IMR-90 (cell line): ENCODE measurements at regions not wholly inside any gene's neighbourhood (a gene's known extent, or its start where the extent isn't known, plus 50 kb on each side); places are given as distances from the start of the nearest gene placed in this dataset.

Experiments
- MAZ ChIP-seq: IDR thresholded peaks from 2 replicates; pipeline ENCODE4 v1.6.1; 2012; ENCODE audit warnings: low read depth, mild to moderate bottlenecking, low read length, improper control_type of control experiment, moderate library complexity, borderline replicate concordance
- NFE2L2 ChIP-seq: fragments of 150-350 bp; IDR thresholded peaks from 2 replicates; pipeline ENCODE4 v1.6.1; 2016; ENCODE audit warnings: low read depth, mild to moderate bottlenecking, low read length
- POLR2A ChIP-seq: IDR thresholded peaks from 2 replicates; pipeline ENCODE4 v1.6.1; 2012; ENCODE audit warnings: mild to moderate bottlenecking, low read depth, low read length
- TF ChIP-seq, protein P1 (sequence below): conservative IDR thresholded peaks from 2 replicates; pipeline ENCODE4 v1.5.1; 2012; ENCODE audit warnings: mild to moderate bottlenecking, low read depth, low read length, improper control_type of control experiment
- TF ChIP-seq, protein P2 (sequence below): fragments of 150-350 bp; IDR thresholded peaks from 2 replicates; pipeline ENCODE4 v1.6.1; 2017; ENCODE audit warnings: mild to moderate bottlenecking, antibody characterized with exemption, low read length, low read depth
- TF ChIP-seq, protein P3 (sequence below): fragments of 150-350 bp; IDR thresholded peaks from 2 replicates; pipeline ENCODE4 v1.6.1; 2016; ENCODE audit warnings: low read depth, mild to moderate bottlenecking, low read length, moderate library complexity, borderline replicate concordance

DNA sequence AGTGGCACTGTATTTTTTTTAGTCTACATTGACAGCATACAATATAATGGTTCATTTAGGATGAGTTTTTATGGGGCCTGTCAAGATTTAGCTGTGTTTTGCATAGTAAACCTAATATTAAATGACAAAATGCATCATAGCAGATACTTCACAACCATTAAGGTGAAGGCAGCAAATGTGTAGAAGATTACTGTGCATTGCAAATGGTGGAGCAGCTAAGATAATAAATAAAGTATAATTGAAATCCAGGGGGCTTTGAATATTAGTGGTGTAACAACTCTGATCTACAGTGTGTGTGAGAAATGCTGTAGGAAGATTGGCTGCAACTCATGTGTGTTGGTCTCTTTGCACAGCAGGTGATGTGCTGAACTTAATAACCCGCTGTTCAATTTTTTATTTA is 801.9 kb upstream of the CITED2 start:
- TF ChIP-seq, protein P1, sequence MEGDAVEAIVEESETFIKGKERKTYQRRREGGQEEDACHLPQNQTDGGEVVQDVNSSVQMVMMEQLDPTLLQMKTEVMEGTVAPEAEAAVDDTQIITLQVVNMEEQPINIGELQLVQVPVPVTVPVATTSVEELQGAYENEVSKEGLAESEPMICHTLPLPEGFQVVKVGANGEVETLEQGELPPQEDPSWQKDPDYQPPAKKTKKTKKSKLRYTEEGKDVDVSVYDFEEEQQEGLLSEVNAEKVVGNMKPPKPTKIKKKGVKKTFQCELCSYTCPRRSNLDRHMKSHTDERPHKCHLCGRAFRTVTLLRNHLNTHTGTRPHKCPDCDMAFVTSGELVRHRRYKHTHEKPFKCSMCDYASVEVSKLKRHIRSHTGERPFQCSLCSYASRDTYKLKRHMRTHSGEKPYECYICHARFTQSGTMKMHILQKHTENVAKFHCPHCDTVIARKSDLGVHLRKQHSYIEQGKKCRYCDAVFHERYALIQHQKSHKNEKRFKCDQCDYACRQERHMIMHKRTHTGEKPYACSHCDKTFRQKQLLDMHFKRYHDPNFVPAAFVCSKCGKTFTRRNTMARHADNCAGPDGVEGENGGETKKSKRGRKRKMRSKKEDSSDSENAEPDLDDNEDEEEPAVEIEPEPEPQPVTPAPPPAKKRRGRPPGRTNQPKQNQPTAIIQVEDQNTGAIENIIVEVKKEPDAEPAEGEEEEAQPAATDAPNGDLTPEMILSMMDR: no peak
- TF ChIP-seq MAZ (no peak), POLR2A (no peak), NFE2L2 (no peak)
- TF ChIP-seq, protein P2, sequence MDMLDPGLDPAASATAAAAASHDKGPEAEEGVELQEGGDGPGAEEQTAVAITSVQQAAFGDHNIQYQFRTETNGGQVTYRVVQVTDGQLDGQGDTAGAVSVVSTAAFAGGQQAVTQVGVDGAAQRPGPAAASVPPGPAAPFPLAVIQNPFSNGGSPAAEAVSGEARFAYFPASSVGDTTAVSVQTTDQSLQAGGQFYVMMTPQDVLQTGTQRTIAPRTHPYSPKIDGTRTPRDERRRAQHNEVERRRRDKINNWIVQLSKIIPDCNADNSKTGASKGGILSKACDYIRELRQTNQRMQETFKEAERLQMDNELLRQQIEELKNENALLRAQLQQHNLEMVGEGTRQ: no peak
- TF ChIP-seq, protein P3, sequence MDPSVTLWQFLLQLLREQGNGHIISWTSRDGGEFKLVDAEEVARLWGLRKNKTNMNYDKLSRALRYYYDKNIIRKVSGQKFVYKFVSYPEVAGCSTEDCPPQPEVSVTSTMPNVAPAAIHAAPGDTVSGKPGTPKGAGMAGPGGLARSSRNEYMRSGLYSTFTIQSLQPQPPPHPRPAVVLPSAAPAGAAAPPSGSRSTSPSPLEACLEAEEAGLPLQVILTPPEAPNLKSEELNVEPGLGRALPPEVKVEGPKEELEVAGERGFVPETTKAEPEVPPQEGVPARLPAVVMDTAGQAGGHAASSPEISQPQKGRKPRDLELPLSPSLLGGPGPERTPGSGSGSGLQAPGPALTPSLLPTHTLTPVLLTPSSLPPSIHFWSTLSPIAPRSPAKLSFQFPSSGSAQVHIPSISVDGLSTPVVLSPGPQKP: no peak
